KOPT-K1 (cell line): ENCODE measurements at regions not wholly inside any gene's neighbourhood (a gene's known extent, or its start where the extent isn't known, plus 50 kb on each side); places are given as distances from the start of the nearest gene placed in this dataset.

ENCODE experiments used
- H3K27ac ChIP-seq: fragments of 200-600 bp; sonication (generic); 2 replicates; pipeline ENCODE4 v1.5.1; 2016; ENCODE audit warnings: antibody characterized with exemption, mild to moderate bottlenecking, low read depth, low read length; ENCODE audit not compliant: poor library complexity, severe bottlenecking
- H3K36me3 ChIP-seq: fragments of 200-600 bp; sonication (generic); 2 replicates; pipeline ENCODE4 v1.5.1; 2017; ENCODE audit warnings: antibody characterized with exemption, mild to moderate bottlenecking, low read length, moderate library complexity; ENCODE audit not compliant: insufficient read depth
- H3K9me3 ChIP-seq: fragments of 200-600 bp; sonication (generic); 2 replicates; pipeline ENCODE4 v1.5.1; 2017; ENCODE audit warnings: antibody characterized with exemption, low read length, mild to moderate bottlenecking; ENCODE audit not compliant: insufficient read depth, poor library complexity, severe bottlenecking

DNA sequence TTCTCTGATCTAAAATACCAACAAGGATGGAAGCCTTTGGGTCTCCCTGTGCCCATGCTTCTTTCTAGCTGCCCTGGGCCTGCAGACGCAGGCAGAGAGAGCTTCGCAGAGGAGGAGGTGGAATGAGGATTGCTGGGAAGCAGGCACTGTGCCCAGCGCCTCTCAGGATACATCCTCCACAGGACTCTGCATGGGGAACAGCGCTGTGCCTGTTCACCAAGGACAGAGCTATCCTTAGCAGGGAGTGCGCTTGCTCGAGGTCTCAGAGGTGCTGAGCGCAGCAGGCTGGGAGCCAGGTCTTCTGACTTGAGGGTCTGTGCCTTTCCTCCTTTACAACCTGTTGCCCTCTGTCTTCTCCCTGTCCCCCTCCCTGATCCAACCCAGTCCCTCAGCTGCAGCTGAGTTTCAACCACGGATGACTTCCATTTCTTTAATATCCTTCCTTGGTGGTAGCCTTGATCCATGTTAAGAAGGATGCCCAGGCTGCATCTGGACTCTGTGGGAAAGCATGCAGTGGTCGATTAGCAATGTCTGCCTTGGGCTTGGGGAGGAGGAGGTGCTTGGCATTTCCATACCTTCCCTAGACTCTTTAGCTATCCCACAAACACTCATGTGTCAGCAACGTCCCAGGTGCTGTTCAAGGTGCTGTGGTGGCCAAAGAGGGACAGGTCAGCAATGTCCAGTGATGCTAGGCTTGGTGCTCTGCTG lies 219.6 kb upstream of the GPR26 start:
- no peaks in the 10 kb centered on the region for H3K9me3 ChIP-seq
- no peak overlapping the region for H3K27ac ChIP-seq
- H3K36me3 ChIP-seq = no peaks in the 10 kb centered on the region

DNA sequence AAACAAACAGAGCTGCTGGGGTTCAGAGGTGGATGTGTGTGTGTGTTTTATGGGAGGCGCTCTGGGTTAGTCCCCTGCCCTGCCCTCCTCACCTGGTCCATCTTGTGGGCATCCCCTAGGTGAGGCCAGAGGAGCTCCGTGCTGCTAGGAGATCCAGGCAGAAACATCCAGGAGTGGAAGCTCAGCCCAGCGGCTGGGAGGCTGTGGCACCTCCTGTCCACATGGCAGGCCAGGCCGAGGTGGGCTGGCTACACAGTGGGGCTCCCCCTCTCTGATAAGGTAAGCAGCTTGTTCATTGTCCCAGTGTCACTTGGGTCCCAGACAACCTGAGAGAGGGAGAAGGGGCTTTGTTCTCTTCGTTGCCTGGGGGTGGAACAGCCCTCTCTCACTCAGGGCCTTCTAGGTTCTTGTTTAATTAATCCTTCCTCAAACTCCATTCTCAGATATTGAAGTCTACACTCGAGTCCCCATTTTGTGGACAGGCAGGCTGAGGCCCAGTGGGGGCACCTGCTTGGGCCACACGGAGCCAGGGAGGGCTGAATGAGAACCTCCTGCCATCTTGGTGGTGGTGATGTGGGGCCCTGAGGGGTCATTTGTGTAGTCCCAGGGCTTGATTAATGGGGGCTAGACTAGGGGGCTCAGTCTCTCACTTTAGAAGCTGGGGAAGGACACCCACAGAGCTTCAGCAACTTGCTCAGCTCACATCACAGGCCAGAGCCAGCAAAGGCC lies 216.8 kb upstream of the GPR26 start:
- H3K9me3 ChIP-seq = no peaks in the 10 kb centered on the region
- no peak overlapping the region for H3K27ac ChIP-seq
- no peaks in the 10 kb centered on the region for H3K36me3 ChIP-seq

DNA sequence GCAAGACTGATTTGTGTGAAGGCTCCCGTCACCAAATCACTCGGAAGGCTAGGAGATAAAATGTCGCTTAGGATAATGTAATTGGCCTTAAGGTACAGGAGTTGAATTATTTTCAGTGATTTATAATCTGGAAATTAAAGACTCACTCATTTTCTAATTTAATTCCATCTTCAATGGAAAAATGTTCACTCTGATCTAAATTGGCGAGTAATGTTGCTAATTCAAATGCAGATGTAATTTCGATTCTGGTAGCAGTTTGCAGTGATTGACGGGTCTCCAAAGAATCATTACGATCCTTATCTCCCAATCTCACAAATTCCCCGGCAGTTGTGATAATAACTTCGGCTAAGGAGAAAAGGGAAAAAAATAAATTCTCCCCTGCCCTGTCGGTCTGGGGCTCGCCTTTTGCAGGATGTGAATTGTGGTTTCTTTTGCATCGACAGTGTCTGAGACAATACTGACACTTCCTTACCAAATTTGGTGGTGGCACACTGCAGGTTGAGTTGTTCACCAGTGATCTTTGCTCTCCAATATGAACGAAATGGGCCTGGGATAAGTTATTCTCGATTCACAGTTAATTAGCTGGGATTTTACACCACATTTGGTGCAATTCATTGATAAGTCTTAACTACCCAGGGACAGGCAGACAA lies 215.1 kb upstream of the GPR26 start:
- no peaks in the 10 kb centered on the region for H3K36me3 ChIP-seq
- no peak overlapping the region for H3K27ac ChIP-seq
- H3K9me3 ChIP-seq = no peaks in the 10 kb centered on the region

DNA sequence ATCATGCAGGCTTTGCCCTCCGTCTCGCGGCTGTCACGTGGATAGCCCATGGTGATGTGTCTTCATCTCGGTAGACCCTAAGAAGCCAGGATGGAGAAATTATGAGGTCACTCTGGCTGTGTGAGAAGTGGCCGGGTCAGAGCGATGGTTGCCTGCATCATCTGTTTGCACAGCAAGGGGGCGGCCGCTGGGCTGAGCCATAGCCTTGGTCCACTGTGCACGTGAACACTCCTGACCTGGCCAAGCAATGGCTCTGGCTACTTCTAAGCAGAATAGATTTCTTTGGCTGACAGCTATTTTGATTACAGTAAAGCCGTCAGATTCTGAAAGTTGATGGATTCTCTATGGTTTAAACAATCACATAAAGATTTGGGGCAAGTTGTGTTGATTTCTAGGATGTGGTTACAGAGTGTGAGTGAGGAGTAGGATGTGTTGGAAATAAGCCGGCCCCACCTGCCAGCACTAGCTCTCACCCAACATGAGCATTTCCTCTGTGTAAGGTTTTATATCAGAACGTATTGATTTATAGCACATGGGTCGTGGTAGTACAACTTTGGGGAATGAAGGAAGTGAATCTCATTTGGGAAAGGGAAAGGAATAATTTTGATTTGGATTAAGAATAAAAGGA lies 214.4 kb upstream of the GPR26 start:
- Histone ChIP-seq H3K36me3 (no peaks in the 10 kb centered on the region), H3K27ac (no peak overlapping the region), H3K9me3 (no peaks in the 10 kb centered on the region)

DNA sequence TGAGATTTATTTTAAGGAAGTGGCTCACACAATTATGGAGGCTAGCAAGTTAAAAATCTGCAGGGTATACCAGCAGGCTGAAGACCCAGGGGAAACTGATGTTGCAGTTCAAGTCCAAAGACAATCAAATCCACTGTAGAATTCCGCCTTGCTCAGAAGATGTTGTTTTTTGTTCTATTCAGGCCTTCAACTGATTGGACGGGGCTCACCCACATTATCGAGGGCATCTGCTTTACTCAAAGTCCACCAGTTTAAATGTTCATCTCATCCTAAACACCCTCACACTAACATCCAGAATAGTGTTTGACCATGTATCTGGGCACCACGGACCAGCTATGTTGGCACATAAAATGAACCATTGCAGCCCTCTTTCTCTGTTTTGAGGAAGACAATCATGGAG lies 211.2 kb upstream of the GPR26 start:
- Histone ChIP-seq H3K36me3 (no peaks in the 10 kb centered on the region), H3K9me3 (no peaks in the 10 kb centered on the region), H3K27ac (no peak overlapping the region)

DNA sequence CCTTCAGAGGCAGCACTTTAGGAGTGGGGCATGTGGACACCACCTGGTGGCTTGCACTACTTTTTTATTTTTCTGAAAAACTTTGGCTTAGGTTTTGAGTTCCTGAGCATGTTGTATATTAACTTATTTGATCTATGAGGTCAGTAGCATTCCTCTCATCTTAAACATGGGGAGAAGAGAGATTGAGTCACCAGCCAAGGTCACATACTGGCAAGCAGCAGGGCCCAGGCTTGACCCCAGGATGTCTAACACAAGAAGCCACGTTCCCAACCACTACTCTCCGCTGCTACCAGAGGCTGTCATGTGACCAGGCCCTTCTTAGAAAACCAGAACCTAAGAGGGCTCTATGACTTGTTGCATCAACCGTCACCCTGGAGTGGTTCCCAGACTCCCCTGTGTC lies 210.3 kb upstream of the GPR26 start:
- Histone ChIP-seq H3K27ac (no peak overlapping the region), H3K9me3 (no peaks in the 10 kb centered on the region), H3K36me3 (no peaks in the 10 kb centered on the region)

DNA sequence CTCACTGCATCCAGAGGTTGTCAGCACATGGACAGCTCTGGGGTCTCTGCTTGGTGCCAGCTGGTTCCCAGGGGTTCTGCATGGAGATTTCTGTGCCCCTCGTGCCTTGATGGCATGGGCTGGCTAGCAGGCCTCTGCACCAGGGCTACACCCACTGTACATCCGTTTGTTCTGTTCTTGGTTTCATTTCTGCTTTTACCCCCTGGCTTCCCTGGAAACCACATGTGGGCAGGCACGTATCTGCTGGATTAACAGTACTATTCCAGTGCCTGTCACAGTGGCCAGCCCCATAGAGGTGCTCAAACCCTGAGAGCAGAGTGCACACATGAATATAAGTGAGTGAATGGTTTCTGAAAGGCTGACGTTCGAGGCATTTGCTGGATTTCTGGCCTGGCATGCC lies 207.2 kb upstream of the GPR26 start:
- H3K36me3 ChIP-seq = no peaks in the 10 kb centered on the region
- H3K27ac ChIP-seq = no peak overlapping the region
- H3K9me3 ChIP-seq = no peaks in the 10 kb centered on the region

DNA sequence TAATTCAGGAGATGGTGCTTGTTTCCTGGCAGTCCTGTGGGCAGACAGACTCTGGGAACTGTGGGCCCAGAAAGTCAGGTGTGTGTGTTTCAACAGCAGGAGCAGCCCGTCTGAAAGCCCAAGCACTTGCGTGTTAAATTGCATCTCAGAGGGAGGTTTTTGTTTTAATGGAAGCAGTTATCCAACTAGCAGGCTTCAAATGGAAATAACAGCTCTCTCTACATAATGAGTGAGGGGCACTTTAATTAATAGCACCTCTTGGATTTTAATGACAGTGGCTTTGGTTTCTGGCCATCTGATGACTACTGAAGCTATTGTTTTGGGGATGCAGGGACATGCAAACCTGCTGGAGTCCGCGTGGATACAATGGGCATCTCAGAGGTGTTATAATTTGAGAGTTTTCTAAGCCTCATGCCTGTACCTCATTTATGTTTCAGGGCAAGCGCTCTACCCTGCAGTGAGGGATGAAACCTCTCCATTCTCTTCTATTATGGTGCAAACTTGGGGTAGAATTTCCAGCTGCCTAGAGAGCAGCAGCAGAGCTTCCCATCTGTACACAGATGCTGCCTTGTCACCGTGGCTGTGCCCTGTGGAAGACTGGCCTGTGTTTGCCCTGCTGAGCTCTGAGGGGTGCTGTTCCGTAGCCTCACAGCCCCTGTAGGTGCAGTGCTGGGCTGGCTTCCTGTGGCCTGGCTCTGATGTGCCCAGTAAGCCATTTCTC lies 206.6 kb upstream of the GPR26 start:
- H3K36me3 ChIP-seq = no peaks in the 10 kb centered on the region
- no peaks in the 10 kb centered on the region for H3K9me3 ChIP-seq
- H3K27ac ChIP-seq = no peak overlapping the region

DNA sequence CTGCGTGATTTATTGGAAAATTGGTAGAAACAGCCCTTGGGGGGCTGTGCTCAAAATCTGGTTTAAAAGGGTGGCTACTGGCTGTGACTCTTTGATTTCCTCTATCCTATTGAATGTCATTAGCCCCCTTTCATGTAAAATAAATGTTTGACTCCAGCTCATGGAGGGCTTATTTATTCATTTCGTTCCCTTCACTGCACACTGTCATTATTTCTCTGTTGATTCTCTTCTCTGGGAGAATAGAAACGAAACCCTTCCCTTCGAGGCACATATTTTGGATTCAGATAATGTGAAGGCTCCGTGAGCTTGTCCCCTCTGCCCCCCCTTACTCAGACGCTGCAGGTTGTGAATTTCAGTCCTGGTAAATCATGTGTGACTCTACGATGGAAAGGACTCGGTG lies 203.9 kb upstream of the GPR26 start:
- Histone ChIP-seq H3K27ac (no peak overlapping the region), H3K36me3 (no peaks in the 10 kb centered on the region), H3K9me3 (no peaks in the 10 kb centered on the region)

DNA sequence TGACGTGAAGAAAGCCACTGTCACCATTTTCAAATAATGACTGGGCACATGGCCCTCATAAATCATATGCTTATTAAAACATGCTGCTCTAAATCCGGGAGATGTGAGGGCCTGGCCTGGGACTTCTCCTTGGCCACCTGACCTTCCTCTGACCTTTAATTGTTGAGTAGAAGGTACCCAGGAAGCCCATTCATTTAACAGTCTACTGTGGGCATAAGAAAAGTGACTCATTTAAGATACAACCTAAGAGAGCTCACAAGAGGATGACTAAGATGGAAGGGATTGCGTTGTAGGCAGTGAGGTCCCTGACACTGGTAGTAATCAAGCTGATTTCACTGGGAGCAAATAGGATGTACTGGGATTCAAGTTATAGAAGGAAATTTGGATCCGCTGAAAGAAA lies 203.4 kb upstream of the GPR26 start:
- no peak overlapping the region for H3K27ac ChIP-seq
- H3K9me3 ChIP-seq = no peaks in the 10 kb centered on the region
- no peaks in the 10 kb centered on the region for H3K36me3 ChIP-seq

DNA sequence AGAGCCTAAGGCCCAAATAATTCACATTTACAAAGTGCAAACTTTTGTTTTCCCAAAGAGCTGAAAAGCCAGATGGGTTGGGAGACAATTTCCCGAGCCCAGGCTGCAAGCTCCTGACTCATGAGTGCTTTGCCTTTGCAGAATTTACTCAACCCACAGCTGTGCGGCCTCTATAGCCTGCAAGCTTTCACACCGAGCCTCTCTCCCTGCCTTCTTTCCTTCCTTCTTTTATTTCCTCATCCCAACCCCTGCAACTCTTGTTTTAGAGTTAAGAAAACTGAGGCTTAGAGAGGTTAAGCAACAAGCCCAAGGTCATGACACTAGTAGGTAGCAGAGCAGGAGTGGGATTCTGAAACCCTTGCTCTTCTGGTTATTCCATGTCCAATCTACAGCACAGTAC lies 203.0 kb upstream of the GPR26 start:
- Histone ChIP-seq H3K27ac (no peak overlapping the region), H3K36me3 (no peaks in the 10 kb centered on the region), H3K9me3 (no peaks in the 10 kb centered on the region)

DNA sequence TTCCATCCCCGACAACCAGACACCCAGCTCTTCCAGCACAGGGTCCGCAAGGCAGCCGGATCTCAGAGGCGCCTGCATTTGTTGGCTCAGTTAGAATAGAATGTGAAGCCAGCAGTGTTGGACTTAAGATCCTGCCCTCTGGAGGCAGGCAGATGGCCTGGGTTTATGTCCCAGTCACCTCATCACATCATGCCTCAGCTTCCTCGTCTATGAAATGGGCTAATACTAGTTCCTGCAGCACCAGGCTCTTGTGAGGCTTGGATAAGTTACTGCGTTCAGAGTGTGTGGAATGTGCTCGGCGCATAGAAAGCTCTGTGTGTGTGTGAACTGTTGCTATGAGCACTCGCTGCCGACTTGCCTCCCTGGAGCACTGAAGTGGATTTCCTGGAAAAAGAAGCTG lies 202.5 kb upstream of the GPR26 start:
- H3K9me3 ChIP-seq = no peaks in the 10 kb centered on the region
- H3K27ac ChIP-seq = no peak overlapping the region

DNA sequence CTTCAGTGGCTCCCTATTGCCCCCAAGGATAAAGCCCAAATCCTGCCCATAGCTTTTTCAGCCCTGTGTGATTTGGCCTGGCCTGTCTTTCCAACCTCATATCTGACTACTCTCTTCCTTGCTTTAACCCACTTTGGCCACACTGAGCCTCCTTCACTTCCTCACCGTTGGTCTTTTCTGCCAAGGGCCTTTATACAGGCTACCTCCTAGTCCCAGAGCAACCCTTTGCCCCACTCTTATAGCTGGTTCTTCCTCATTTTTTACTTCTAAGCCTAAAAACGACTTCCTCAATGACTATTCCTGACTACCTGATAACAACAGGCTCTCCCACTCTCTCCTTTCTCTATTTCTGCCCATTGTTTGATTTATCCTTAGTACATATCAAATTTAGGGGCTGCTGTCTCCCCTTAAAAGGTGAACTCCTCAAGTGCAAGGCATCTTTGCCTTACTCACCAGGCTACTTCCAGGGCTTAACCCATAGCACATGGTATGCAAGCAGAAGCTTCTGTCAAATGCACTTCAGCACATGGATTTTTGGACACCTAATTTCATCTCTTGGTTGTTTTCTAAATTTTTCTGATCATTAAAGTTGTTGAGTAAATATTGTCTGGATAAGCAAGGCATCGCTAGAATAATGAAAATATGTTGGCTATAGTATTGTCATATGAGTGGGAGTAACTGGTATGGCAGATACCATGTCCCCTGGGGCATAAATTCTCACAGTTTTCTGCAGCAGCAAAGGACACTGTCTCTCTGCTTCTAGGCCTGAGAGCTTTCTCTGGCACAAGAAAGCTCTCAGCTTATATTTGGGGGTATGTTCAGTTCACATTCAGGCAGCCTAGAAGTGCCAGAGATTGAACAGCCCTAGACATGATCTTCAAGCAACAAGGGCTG lies 201.5 kb upstream of the GPR26 start:
- Histone ChIP-seq H3K36me3 (no peaks in the 10 kb centered on the region), H3K9me3 (no peaks in the 10 kb centered on the region), H3K27ac (no peak overlapping the region)

More for the DNA sequence above, 202.5 kb upstream of the GPR26 start:
- no peaks in the 10 kb centered on the region for H3K36me3 ChIP-seq

DNA sequence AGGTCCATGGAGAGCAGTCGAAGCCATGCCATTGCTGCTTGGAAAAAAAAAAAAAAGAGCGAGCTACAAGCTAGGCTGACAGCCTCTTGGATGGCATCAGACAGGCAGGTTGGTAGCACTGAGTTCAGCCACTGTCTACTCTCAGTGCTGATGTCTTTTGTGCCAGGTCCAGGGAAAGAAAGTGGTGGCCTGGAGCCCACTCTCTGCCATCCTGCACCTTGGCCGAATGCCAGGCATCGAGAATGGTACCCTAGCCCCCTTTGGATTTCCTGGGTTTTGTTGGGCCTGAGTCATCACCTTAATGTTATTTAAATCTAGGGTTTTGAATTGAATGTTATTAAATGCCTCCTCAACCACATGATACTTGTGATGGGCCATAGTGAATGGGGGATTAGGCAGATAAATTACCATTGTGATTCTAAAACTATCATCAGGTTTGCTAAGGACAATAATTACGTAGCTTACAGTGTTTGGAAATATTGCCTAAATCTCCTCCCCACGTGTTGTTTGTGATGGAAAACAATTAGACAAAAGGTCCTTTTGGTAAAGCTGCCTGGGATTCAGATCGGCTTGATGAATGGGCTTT lies 195.7 kb upstream of the GPR26 start:
- Histone ChIP-seq H3K36me3 (no peaks in the 10 kb centered on the region), H3K9me3 (no peaks in the 10 kb centered on the region), H3K27ac (no peak overlapping the region)
